ENCODE measurements at regions not wholly inside any gene's neighbourhood (a gene's known extent, or its start where the extent isn't known, plus 50 kb on each side); places are given as distances from the start of the nearest gene placed in this dataset.

- TF ChIP-seq POLR2A (IDR thresholded peaks at IDR 0.05) (no peak), CTCF (IDR thresholded peaks at IDR 0.05) (no peak), POLR2AphosphoS5 (IDR thresholded peaks at IDR 0.05) (no peak)
These were observed 349.0 kb upstream of the NCAM2 start for GRCh38 chr21:20649231-20649630.

Data from gastroesophageal sphincter (tissue), 3 donors.